Effector memory CD8-positive, alpha-beta T cell (primary cell): ENCODE measurements at regions not wholly inside any gene's neighbourhood (a gene's known extent, or its start where the extent isn't known, plus 50 kb on each side); places are given as distances from the start of the nearest gene placed in this dataset.

Experiments
- ATAC-seq: fragments of 150-1000 bp; cut with Tn5 transposase; replicated peaks from 2 replicates; pipeline ENCODE4 v1.10.0; 2021; ENCODE audit warnings: mild to moderate bottlenecking, moderate library complexity
- DNase-seq, 3 experiments: peaks; one replicate each; pipeline ENCODE4 v3.0.0; 2021
- H3K27ac Mint-ChIP-seq, 2 donors: one replicate each; pipeline ENCODE4 v1.8.0; 2022; ENCODE audit warnings: mild to moderate bottlenecking in 2 of 2, mixed read lengths in 2 of 2, moderate library complexity in 2 of 2
- H3K27me3 Mint-ChIP-seq, 2 donors: one replicate each; pipeline ENCODE4 v1.8.0; 2022; ENCODE audit warnings: mixed read lengths in 2 of 2
- H3K36me3 Mint-ChIP-seq: one replicate; pipeline ENCODE4 v1.8.0; 2022; ENCODE audit warnings: mild to moderate bottlenecking, moderate library complexity, mixed read lengths; ENCODE audit not compliant: insufficient read depth
- H3K4me1 Mint-ChIP-seq, 2 donors: one replicate each; pipeline ENCODE4 v1.8.0; 2022; ENCODE audit warnings: low read depth in 2 of 2, mixed read lengths in 2 of 2
- H3K4me3 Mint-ChIP-seq, 2 donors: one replicate each; pipeline ENCODE4 v1.8.0; 2022; ENCODE audit warnings: mild to moderate bottlenecking in 2 of 2, mixed read lengths in 2 of 2, moderate library complexity in 2 of 2
- H3K9me3 Mint-ChIP-seq, 2 donors: one replicate each; pipeline ENCODE4 v1.8.0; 2022; ENCODE audit warnings: mixed read lengths in 2 of 2

GRCh38 chr4:24160358-24160757 is 270.5 kb upstream of the PPARGC1A start:
- no peak overlapping the region for H3K4me3 Mint-ChIP-seq
- no peaks in the 10 kb centered on the region for H3K36me3 Mint-ChIP-seq
- H3K4me1 Mint-ChIP-seq, result no peaks in the 10 kb centered on the region
- ATAC-seq, result no peak
- H3K9me3 Mint-ChIP-seq, result peaks cover 12 to 35% of the 10 kb centered on the region in 2 donors
- no peaks in the 10 kb centered on the region for H3K27me3 Mint-ChIP-seq
- no peak for DNase-seq
- no peak overlapping the region for H3K27ac Mint-ChIP-seq

GRCh38 chr4:24158031-24158430 is 268.2 kb upstream of the PPARGC1A start:
- DNase-seq, result no peak
- H3K4me1 Mint-ChIP-seq, result no peaks in the 10 kb centered on the region
- H3K36me3 Mint-ChIP-seq, result no peaks in the 10 kb centered on the region
- no peak overlapping the region for H3K27ac Mint-ChIP-seq
- H3K9me3 Mint-ChIP-seq, result peaks cover 12 to 35% of the 10 kb centered on the region in 2 donors
- H3K27me3 Mint-ChIP-seq, result no peaks in the 10 kb centered on the region
- H3K4me3 Mint-ChIP-seq, result no peak overlapping the region
- no peak for ATAC-seq

GRCh38 chr4:24150034-24150433 is 260.2 kb upstream of the PPARGC1A start:
- Mint-ChIP-seq H3K27ac (no peak overlapping the region), H3K4me3 (no peak overlapping the region), H3K9me3 (peaks cover 3 to 7% of the 10 kb centered on the region in 2 donors), H3K27me3 (no peaks in the 10 kb centered on the region), H3K4me1 (no peaks in the 10 kb centered on the region), H3K36me3 (no peaks in the 10 kb centered on the region)
- ATAC-seq, result no peak
- DNase-seq, result no peak

GRCh38 chr4:24146127-24146526 is 256.3 kb upstream of the PPARGC1A start:
- peaks cover 3 to 26% of the 10 kb centered on the region in 2 donors for H3K9me3 Mint-ChIP-seq
- no peaks in the 10 kb centered on the region for H3K4me1 Mint-ChIP-seq
- no peaks in the 10 kb centered on the region for H3K36me3 Mint-ChIP-seq
- H3K27ac Mint-ChIP-seq, result no peak overlapping the region
- no peaks in the 10 kb centered on the region for H3K27me3 Mint-ChIP-seq
- no peak for ATAC-seq
- no peak for DNase-seq
- no peak overlapping the region for H3K4me3 Mint-ChIP-seq

GRCh38 chr4:24145591-24145990 is 255.7 kb upstream of the PPARGC1A start:
- H3K9me3 Mint-ChIP-seq, result peaks cover 3 to 21% of the 10 kb centered on the region in 2 donors
- no peak for ATAC-seq
- no peak overlapping the region for H3K27ac Mint-ChIP-seq
- DNase-seq, result no peak
- no peaks in the 10 kb centered on the region for H3K27me3 Mint-ChIP-seq
- H3K36me3 Mint-ChIP-seq, result no peaks in the 10 kb centered on the region
- H3K4me1 Mint-ChIP-seq, result no peaks in the 10 kb centered on the region
- no peak overlapping the region for H3K4me3 Mint-ChIP-seq

GRCh38 chr4:24144381-24144780 is 254.5 kb upstream of the PPARGC1A start:
- Mint-ChIP-seq H3K27ac (no peak overlapping the region), H3K36me3 (no peaks in the 10 kb centered on the region), H3K27me3 (no peaks in the 10 kb centered on the region), H3K9me3 (peaks cover 3 to 19% of the 10 kb centered on the region in 2 donors), H3K4me3 (no peak overlapping the region), H3K4me1 (no peaks in the 10 kb centered on the region)
- ATAC-seq (no peak), DNase-seq (no peak)

- peaks cover 3 to 19% of the 10 kb centered on the region in 2 donors for H3K9me3 Mint-ChIP-seq
Measured at GRCh38 chr4:24143741-24144140, 253.9 kb upstream of the PPARGC1A start.

GRCh38 chr4:24141836-24142235 is 252.0 kb upstream of the PPARGC1A start:
- H3K27me3 Mint-ChIP-seq, result no peaks in the 10 kb centered on the region
- no peak overlapping the region for H3K27ac Mint-ChIP-seq
- no peaks in the 10 kb centered on the region for H3K4me1 Mint-ChIP-seq

More at GRCh38 chr4:24143741-24144140, 253.9 kb upstream of the PPARGC1A start:
- Mint-ChIP-seq H3K36me3 (no peaks in the 10 kb centered on the region), H3K4me1 (no peaks in the 10 kb centered on the region), H3K27me3 (no peaks in the 10 kb centered on the region), H3K4me3 (no peak overlapping the region), H3K27ac (no peak overlapping the region)
- no peak for ATAC-seq
- no peak for DNase-seq

GRCh38 chr4:24140892-24141291 is 251.0 kb upstream of the PPARGC1A start:
- no peaks in the 10 kb centered on the region for H3K36me3 Mint-ChIP-seq

More at GRCh38 chr4:24141836-24142235, 252.0 kb upstream of the PPARGC1A start:
- Mint-ChIP-seq H3K9me3 (peaks cover 1 to 19% of the 10 kb centered on the region in 2 donors), H3K4me3 (no peak overlapping the region), H3K36me3 (no peaks in the 10 kb centered on the region)
- DNase-seq, result no peak
- ATAC-seq, result no peak

GRCh38 chr4:24137671-24138601 is 248.1 kb upstream of the PPARGC1A start:
- Mint-ChIP-seq H3K4me1 (no peaks in the 10 kb centered on the region), H3K36me3 (no peaks in the 10 kb centered on the region), H3K4me3 (no peak overlapping the region), H3K27ac (no peak overlapping the region), H3K9me3 (peaks cover 1 to 12% of the 10 kb centered on the region in 2 donors), H3K27me3 (no peaks in the 10 kb centered on the region)
- ATAC-seq, result no peak
- no peak for DNase-seq

More at GRCh38 chr4:24140892-24141291, 251.0 kb upstream of the PPARGC1A start:
- Mint-ChIP-seq H3K27me3 (no peaks in the 10 kb centered on the region), H3K4me1 (no peaks in the 10 kb centered on the region), H3K9me3 (peaks cover 1 to 19% of the 10 kb centered on the region in 2 donors), H3K4me3 (no peak overlapping the region), H3K27ac (no peak overlapping the region)
- ATAC-seq (no peak), DNase-seq (no peak)

- Mint-ChIP-seq H3K9me3 (peaks cover 8 to 11% of the 10 kb centered on the region in 2 donors), H3K36me3 (no peaks in the 10 kb centered on the region)
Measured at GRCh38 chr4:24131954-24132673, 242.3 kb upstream of the PPARGC1A start.

GRCh38 chr4:24130637-24131036 is 240.8 kb upstream of the PPARGC1A start:
- peaks cover 8 to 15% of the 10 kb centered on the region in 2 donors for H3K9me3 Mint-ChIP-seq
- no peak for DNase-seq
- no peaks in the 10 kb centered on the region for H3K27me3 Mint-ChIP-seq
- H3K4me1 Mint-ChIP-seq, result no peaks in the 10 kb centered on the region
- H3K27ac Mint-ChIP-seq, result no peak overlapping the region
- H3K4me3 Mint-ChIP-seq, result no peak overlapping the region
- ATAC-seq, result no peak
- no peaks in the 10 kb centered on the region for H3K36me3 Mint-ChIP-seq

More at GRCh38 chr4:24131954-24132673, 242.3 kb upstream of the PPARGC1A start:
- H3K27ac Mint-ChIP-seq, result no peak overlapping the region
- DNase-seq (no peak), ATAC-seq (no peak)
- H3K4me3 Mint-ChIP-seq, result no peak overlapping the region
- H3K27me3 Mint-ChIP-seq, result no peaks in the 10 kb centered on the region
- no peaks in the 10 kb centered on the region for H3K4me1 Mint-ChIP-seq

- no peaks in the 10 kb centered on the region for H3K4me1 Mint-ChIP-seq
Measured at GRCh38 chr4:24126776-24127175, 236.9 kb upstream of the PPARGC1A start.

More at GRCh38 chr4:24126776-24127175, 236.9 kb upstream of the PPARGC1A start:
- H3K27ac Mint-ChIP-seq, result no peak overlapping the region
- no peak for ATAC-seq
- H3K27me3 Mint-ChIP-seq, result no peaks in the 10 kb centered on the region
- peaks cover 8 to 21% of the 10 kb centered on the region in 2 donors for H3K9me3 Mint-ChIP-seq
- no peaks in the 10 kb centered on the region for H3K36me3 Mint-ChIP-seq
- DNase-seq, result no peak
- no peak overlapping the region for H3K4me3 Mint-ChIP-seq
